Activated T-helper 2 cell treated with anti-CD3 and anti-CD28 coated beads, Interferon-gamma antibody, Interleukin-2, Interleukin-4, amounts not matched to agents 10 μg/mL and 5 μg/mL and 100 μg/mL, durations not matched to agents 14 hours and 24 hours and 36 hours (primary cell): ENCODE measurements at regions not wholly inside any gene's neighbourhood (a gene's known extent, or its start where the extent isn't known, plus 50 kb on each side); places are given as distances from the start of the nearest gene placed in this dataset.
"Not testable (repeated sequence)": the region's sequence is repeated elsewhere in the genome, so short reads cannot be mapped to it uniquely, and the experiment has no call there.

Experiments used
- DNase-seq: peaks from one replicate; pipeline ENCODE4 v3.0.0; 2021; ENCODE audit warnings: low spot score
- H3K27ac Mint-ChIP-seq: one replicate; pipeline ENCODE4 v1.8.0; 2021; ENCODE audit warnings: mixed read lengths
- H3K27me3 Mint-ChIP-seq: one replicate; pipeline ENCODE4 v1.8.0; 2021; ENCODE audit warnings: low read depth, mixed read lengths
- H3K36me3 Mint-ChIP-seq: one replicate; pipeline ENCODE4 v1.8.0; 2021; ENCODE audit warnings: low read depth, mixed read lengths
- H3K4me1 Mint-ChIP-seq: one replicate; pipeline ENCODE4 v1.8.0; 2021; ENCODE audit warnings: low read depth, mixed read lengths
- H3K4me3 Mint-ChIP-seq: one replicate; pipeline ENCODE4 v1.8.0; 2021; ENCODE audit warnings: low read depth, mild to moderate bottlenecking, moderate library complexity, mixed read lengths
- H3K9me3 Mint-ChIP-seq: one replicate; pipeline ENCODE4 v1.8.0; 2021; ENCODE audit warnings: mixed read lengths
- intact Hi-C: fragments of 100-400 bp; cut with micrococcal nuclease; formaldehyde crosslinking; loops from one replicate; pipeline ENCODE4 v1.15.1; 2023

GRCh38 chr10:34058845-34059614 is 724.6 kb upstream of the NRP1 start:
- Mint-ChIP-seq H3K9me3 (peaks cover 16% of the 10 kb centered on the region), H3K27me3 (no peaks in the 10 kb centered on the region)
- intact Hi-C loops, result no loop called here

GRCh38 chr10:34055410-34055985 is 721.0 kb upstream of the NRP1 start:
- intact Hi-C loops, H3K27me3 Mint-ChIP-seq: not testable (repeated sequence)

More at GRCh38 chr10:34058845-34059614, 724.6 kb upstream of the NRP1 start:
- Mint-ChIP-seq H3K27ac (no peak overlapping the region), H3K4me1 (no peaks in the 10 kb centered on the region), H3K4me3 (no peak overlapping the region), H3K36me3 (no peaks in the 10 kb centered on the region)
- no peak for DNase-seq

GRCh38 chr10:34049887-34050286 is 715.4 kb upstream of the NRP1 start:
- intact Hi-C loops, result no loop called here
- DNase-seq, result no peak

More at GRCh38 chr10:34055410-34055985, 721.0 kb upstream of the NRP1 start:
- H3K4me3 Mint-ChIP-seq, DNase-seq, H3K36me3 Mint-ChIP-seq, H3K4me1 Mint-ChIP-seq, H3K9me3 Mint-ChIP-seq, H3K27ac Mint-ChIP-seq: not testable (repeated sequence)

GRCh38 chr10:34049469-34049868 is 715.0 kb upstream of the NRP1 start:
- Mint-ChIP-seq H3K4me3 (no peak overlapping the region), H3K4me1 (peaks cover 12% of the 10 kb centered on the region)

More at GRCh38 chr10:34049887-34050286, 715.4 kb upstream of the NRP1 start:
- Mint-ChIP-seq H3K27ac (no peak overlapping the region), H3K4me1 (peaks cover 12% of the 10 kb centered on the region), H3K4me3 (no peak overlapping the region), H3K27me3 (peaks cover 3% of the 10 kb centered on the region), H3K36me3 (no peaks in the 10 kb centered on the region), H3K9me3 (peaks cover 3% of the 10 kb centered on the region)

GRCh38 chr10:34047389-34047788 is 712.9 kb upstream of the NRP1 start:
- peaks cover 3% of the 10 kb centered on the region for H3K27me3 Mint-ChIP-seq
- no peak overlapping the region for H3K27ac Mint-ChIP-seq
- peaks cover 12% of the 10 kb centered on the region for H3K4me1 Mint-ChIP-seq
- no peak overlapping the region for H3K4me3 Mint-ChIP-seq
- DNase-seq, result no peak
- intact Hi-C loops, result no loop called here
- no peaks in the 10 kb centered on the region for H3K36me3 Mint-ChIP-seq
- peaks cover 3% of the 10 kb centered on the region for H3K9me3 Mint-ChIP-seq

More at GRCh38 chr10:34049469-34049868, 715.0 kb upstream of the NRP1 start:
- peaks cover 3% of the 10 kb centered on the region for H3K9me3 Mint-ChIP-seq
- intact Hi-C loops, result no loop called here
- no peaks in the 10 kb centered on the region for H3K36me3 Mint-ChIP-seq
- peaks cover 3% of the 10 kb centered on the region for H3K27me3 Mint-ChIP-seq
- no peak overlapping the region for H3K27ac Mint-ChIP-seq
- DNase-seq, result no peak

GRCh38 chr10:34046506-34047034 is 712.1 kb upstream of the NRP1 start:
- no peak for DNase-seq
- no peak overlapping the region for H3K4me3 Mint-ChIP-seq
- H3K27ac Mint-ChIP-seq, result no peak overlapping the region
- H3K4me1 Mint-ChIP-seq, result peaks cover 12% of the 10 kb centered on the region
- no peaks in the 10 kb centered on the region for H3K36me3 Mint-ChIP-seq
- H3K27me3 Mint-ChIP-seq, result peaks cover 3% of the 10 kb centered on the region
- intact Hi-C loops, result no loop called here
- peaks cover under 1% of the 10 kb centered on the region for H3K9me3 Mint-ChIP-seq

- H3K27ac Mint-ChIP-seq, result no peak overlapping the region
- peaks cover 12% of the 10 kb centered on the region for H3K4me1 Mint-ChIP-seq
- H3K9me3 Mint-ChIP-seq, result no peaks in the 10 kb centered on the region
- no peak overlapping the region for H3K4me3 Mint-ChIP-seq
- no peaks in the 10 kb centered on the region for H3K36me3 Mint-ChIP-seq
- intact Hi-C loops, result no loop called here
- DNase-seq, result no peak
- H3K27me3 Mint-ChIP-seq, result peaks cover 3% of the 10 kb centered on the region
Observed at GRCh38 chr10:34045571-34046190, 711.2 kb upstream of the NRP1 start.

- DNase-seq, result no peak
- Mint-ChIP-seq H3K27me3 (no peaks in the 10 kb centered on the region), H3K4me3 (no peak overlapping the region), H3K9me3 (no peaks in the 10 kb centered on the region), H3K36me3 (no peaks in the 10 kb centered on the region), H3K27ac (no peak overlapping the region), H3K4me1 (peaks cover 9% of the 10 kb centered on the region)
- intact Hi-C loops, result no loop called here
Observed at GRCh38 chr10:34041871-34042270, 707.4 kb upstream of the NRP1 start.

- H3K36me3 Mint-ChIP-seq, result no peaks in the 10 kb centered on the region
- H3K4me1 Mint-ChIP-seq, result no peaks in the 10 kb centered on the region
- H3K4me3 Mint-ChIP-seq, result no peak overlapping the region
- H3K27ac Mint-ChIP-seq, result no peak overlapping the region
- no peaks in the 10 kb centered on the region for H3K27me3 Mint-ChIP-seq
- no peaks in the 10 kb centered on the region for H3K9me3 Mint-ChIP-seq
- no peak for DNase-seq
- intact Hi-C loops, result no loop called here
Observed at GRCh38 chr10:34037499-34037898, 703.0 kb upstream of the NRP1 start.

- H3K36me3 Mint-ChIP-seq, DNase-seq, H3K27me3 Mint-ChIP-seq, H3K4me3 Mint-ChIP-seq, intact Hi-C loops, H3K27ac Mint-ChIP-seq, H3K4me1 Mint-ChIP-seq, H3K9me3 Mint-ChIP-seq: not testable (repeated sequence)
Observed at GRCh38 chr10:34035241-34035790, 700.8 kb upstream of the NRP1 start.

GRCh38 chr10:34033078-34033477 is 698.6 kb upstream of the NRP1 start:
- Mint-ChIP-seq H3K4me3 (no peak overlapping the region), H3K4me1 (no peaks in the 10 kb centered on the region), H3K36me3 (no peaks in the 10 kb centered on the region), H3K27me3 (no peaks in the 10 kb centered on the region), H3K27ac (no peak overlapping the region), H3K9me3 (no peaks in the 10 kb centered on the region)
- intact Hi-C loops, result no loop called here
- no peak for DNase-seq

- no peak for DNase-seq
- no peaks in the 10 kb centered on the region for H3K9me3 Mint-ChIP-seq
- no peak overlapping the region for H3K27ac Mint-ChIP-seq
- no peak overlapping the region for H3K4me3 Mint-ChIP-seq
- H3K36me3 Mint-ChIP-seq, result no peaks in the 10 kb centered on the region
- H3K27me3 Mint-ChIP-seq, result no peaks in the 10 kb centered on the region
- intact Hi-C loops, result no loop called here
- no peaks in the 10 kb centered on the region for H3K4me1 Mint-ChIP-seq
Observed at GRCh38 chr10:34032564-34032963, 698.1 kb upstream of the NRP1 start.

- Mint-ChIP-seq H3K4me1 (no peaks in the 10 kb centered on the region), H3K27me3 (no peaks in the 10 kb centered on the region), H3K36me3 (no peaks in the 10 kb centered on the region), H3K27ac (no peak overlapping the region), H3K4me3 (no peak overlapping the region), H3K9me3 (no peaks in the 10 kb centered on the region)
- DNase-seq, result no peak
- intact Hi-C loops, result no loop called here
Observed at GRCh38 chr10:34031400-34031799, 696.9 kb upstream of the NRP1 start.
